ENCODE measurements at regions not wholly inside any gene's neighbourhood (a gene's known extent, or its start where the extent isn't known, plus 50 kb on each side); places are given as distances from the start of the nearest gene placed in this dataset.
"Not testable (repeated sequence)": the region's sequence is repeated elsewhere in the genome, so short reads cannot be mapped to it uniquely, and the experiment has no call there.

DNA sequence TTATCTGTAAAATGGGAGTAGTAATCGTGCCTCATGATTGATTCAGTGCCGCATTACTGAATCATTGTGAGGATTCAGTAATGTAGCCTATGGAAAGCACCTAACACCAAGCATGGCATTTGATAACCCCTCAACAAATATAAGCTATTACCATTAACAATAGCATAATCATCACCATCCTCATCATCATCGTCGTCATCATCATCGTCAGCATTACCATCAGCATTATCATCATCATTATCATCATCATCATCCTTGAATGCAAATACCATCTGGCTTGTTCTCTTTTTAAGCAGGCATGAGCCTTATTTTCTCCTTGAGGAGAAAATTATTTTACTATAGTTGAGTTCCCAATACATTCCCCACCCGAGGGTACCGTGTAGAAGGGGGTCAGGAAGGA, 115.4 kb upstream of the PTPRG start:
- no peak for DNase-seq

DNA sequence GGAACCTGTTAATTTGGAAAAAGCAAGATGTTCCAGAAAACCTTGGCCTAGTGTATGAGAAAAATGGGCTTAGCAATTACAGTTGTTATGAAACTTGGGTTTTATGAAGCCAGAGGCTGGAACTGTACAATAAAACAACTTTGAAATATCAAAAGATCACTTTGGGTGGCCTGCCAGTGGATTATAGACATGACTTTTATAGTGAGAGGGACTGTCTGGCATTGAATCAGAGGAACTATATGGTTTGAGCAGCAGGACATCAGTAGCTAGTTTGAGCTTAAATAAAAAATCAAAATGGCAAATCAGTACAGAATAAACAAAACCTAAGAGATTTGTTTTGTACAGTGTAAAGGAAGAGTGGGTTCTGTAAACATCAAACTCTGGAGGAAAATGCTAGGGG, 115.0 kb upstream of the PTPRG start:
- DNase-seq = no peak

- no peak for DNase-seq
Measured at GRCh38 chr3:61448378-61448777, 113.0 kb upstream of the PTPRG start.

DNA sequence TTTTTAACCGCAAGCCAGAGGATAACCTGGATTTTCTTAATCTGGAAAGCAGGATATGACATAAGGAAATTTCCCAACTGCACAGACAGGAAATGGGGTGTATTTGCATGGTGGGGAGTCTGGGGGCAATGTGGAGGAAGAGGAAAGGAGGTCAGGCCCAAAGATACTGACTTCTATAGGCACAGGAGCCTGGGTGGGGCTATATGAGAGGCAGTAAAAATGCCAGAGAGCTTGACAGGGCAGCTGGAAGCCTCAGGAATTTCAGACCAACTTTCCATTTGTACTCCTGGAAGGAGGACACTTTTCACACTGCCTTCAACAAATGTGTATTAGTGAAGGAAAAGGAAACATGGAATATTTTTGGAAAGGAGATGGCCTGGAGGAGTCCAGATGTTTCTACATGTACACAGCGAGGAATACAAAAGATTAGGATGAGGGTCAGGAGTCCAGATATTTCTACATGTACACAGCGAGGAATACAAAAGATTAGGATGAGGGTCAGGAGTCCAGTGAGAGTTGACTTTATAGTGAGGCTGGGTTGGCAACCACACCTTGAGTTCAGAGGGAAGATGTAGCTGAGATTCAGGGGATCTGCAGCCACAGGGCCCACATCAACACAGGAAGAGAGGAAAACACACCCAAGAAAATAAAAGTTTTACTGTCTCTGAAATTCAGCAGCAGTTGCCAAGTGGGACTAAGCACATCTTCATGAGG, 111.9 kb upstream of the PTPRG start:
- DNase-seq = no peak

- DNase-seq = no peak
Measured at GRCh38 chr3:61450866-61451265, 110.5 kb upstream of the PTPRG start.

DNA sequence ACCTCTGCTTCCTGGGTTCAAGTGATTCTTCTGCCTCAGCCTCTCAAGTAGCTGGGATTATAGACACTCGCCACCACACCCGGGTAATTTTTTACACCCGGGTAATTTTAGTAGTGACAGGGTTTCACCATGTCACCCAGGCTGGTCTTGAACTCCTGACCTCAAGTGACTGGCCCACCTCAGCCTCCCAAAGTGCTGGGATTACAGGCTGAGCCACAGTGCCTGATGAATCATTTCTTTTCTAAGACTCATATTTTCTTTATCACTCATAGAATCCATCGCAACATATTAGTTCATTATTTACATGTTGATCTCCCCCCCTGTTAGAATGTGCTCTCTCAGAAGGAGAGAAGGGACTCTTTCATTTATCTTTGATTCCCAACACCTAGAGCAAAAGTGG, 109.5 kb upstream of the PTPRG start:
- no peak for DNase-seq

- no peak for DNase-seq
Measured at GRCh38 chr3:61452535-61453090, 108.8 kb upstream of the PTPRG start.

GRCh38 chr3:61454006-61454585, 107.3 kb upstream of the PTPRG start:
- DNase-seq = no peak

GRCh38 chr3:61454801-61455200, 106.6 kb upstream of the PTPRG start:
- DNase-seq = no peak

GRCh38 chr3:61460636-61461035, 100.7 kb upstream of the PTPRG start:
- no peak for DNase-seq

- DNase-seq = no peak
Measured at GRCh38 chr3:61463191-61463590, 98.2 kb upstream of the PTPRG start.

DNA sequence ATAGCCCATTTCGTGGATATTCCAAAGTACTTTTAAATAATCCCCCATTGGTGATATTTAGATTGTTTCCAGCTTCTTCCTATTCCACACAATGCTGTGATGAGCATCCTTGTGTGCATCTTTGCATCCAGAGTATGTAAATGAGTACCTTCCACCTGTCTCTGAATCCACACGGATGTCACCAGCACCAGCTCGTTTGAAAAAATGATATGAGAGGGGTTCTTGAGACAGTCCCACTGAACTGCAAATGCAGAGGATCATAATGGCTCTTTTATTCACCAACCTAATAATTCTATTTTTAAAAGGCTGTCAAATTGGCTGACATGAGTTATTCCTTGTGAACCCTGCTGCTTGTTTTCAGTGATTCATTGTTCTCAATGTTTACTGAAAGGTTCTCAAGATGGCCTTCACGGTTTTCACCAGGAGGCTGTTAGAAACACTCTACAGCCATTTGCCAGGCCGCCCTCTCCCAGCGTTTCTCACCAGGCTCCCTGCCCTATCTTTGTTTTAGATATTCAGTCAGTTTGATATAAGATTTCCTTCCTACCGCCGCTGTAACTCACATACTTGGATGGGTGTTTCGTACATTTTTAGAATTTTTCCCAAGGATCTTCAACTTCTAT, 96.7 kb upstream of the PTPRG start:
- DNase-seq = no peak

DNA sequence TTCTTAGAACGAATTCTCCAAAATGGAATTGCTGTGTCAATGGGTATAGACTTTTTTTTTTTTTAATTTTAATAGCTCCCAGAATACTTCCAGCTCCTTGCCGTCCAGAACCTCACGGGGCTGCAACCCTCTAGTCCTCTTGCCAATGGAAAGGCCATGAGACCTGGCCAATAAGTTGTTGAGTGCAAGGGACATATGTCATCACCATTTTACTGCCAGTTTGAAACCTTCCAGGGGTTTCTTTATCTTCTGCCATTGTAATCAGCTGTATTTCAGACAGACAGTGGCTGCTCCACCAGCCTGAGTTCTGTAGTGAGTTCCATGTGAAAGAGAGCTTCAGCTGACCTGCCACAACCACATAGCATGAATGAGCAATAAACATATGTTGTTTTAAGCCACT, 95.0 kb upstream of the PTPRG start:
- DNase-seq = no peak

GRCh38 chr3:61483997-61484396, 77.4 kb upstream of the PTPRG start:
- no peak for DNase-seq

- no peak for DNase-seq
Measured at GRCh38 chr3:61493339-61493738, 68.0 kb upstream of the PTPRG start.

- DNase-seq = not testable (repeated sequence)
Measured at GRCh38 chr3:61494309-61494708, 67.1 kb upstream of the PTPRG start.

DNA sequence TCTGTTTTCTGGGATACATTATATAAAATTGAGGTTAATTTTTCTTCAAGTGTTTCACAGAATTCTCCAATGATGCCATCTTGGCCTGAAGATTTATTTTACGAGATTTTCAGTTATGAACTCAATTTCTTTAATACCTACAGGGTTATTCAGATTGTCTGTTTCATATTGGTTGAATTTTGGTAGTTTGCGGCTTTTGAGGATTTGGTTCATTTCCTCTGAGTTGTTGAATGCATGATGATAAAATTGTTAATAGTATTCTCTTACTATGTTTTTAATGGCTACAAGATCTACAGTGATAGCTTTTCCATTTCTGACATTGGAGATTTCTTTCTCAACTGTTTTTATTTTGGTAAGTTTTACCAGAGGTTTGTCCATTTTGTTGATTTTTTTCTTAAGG, 63.9 kb upstream of the PTPRG start:
- no peak for DNase-seq

- DNase-seq = no peak
Measured at GRCh38 chr3:61505197-61505596, 56.2 kb upstream of the PTPRG start.

- no peak for DNase-seq
Measured at GRCh38 chr3:61507946-61508345, 53.4 kb upstream of the PTPRG start.

Measured in stimulated activated CD4-positive, alpha-beta T cell treated with anti-CD3 and anti-CD28 coated beads, Interleukin-1b, Interleukin-23, amount 100 ng/mL, for 48 hours (primary cell).